ENCODE measurements at regions not wholly inside any gene's neighbourhood (a gene's known extent, or its start where the extent isn't known, plus 50 kb on each side); places are given as distances from the start of the nearest gene placed in this dataset.
"Not testable (repeated sequence)": the region's sequence is repeated elsewhere in the genome, so short reads cannot be mapped to it uniquely, and the experiment has no call there.

DNA sequence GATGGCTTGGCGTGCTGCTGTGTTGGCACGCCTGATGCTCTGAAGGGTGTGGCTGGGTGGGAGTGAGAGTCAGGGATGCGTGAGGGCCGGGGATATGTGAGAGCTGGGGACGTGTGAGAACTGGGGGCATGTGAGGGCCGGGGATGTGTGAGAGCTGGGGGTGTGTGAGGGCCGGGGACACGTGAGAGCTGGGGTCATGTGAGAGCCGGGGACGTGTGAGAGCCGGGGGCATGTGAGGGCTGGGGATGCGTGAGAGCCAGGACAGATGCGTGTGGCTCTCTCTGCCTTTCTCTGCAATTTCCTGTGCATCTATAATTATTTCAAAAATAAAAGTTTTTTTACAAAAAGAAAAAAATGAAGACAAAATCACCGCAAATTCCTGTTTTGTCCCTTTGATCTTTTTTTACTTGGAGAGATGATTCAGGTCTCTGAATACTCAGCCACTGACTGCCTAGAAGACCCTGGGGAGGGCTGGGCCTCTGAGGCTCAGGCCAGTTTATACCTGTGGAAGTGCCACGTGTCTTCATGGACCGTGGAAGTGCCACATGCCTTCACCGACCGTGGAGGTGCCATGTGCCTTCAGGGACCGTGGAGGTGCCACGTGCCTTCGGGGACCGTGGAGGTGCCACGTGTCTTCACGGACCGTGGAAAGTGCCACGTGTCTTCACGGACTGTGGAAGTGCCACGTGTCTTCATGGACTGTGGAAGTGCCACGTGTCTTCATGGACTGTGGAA lies 170.4 kb downstream of the LAT start:
- not testable (repeated sequence) for H3K27ac ChIP-seq (ENCODE audit: low read depth, low read length); H3K27me3 ChIP-seq (ENCODE audit: control insufficient read depth in 1 of 2, insufficient read depth in 2 of 2, low read length in 2 of 2); H3K4me3 ChIP-seq (ENCODE audit: low read depth in 1 of 2, low read length in 2 of 2); H3K9ac ChIP-seq (ENCODE audit: low read length); H3K36me3 ChIP-seq (ENCODE audit: insufficient read depth, low read length); H3K9me3 ChIP-seq (ENCODE audit: low read length)
- H3K4me1 ChIP-seq (ENCODE audit: insufficient read depth, low read length) = peaks cover 17% of the 10 kb centered on the region

DNA sequence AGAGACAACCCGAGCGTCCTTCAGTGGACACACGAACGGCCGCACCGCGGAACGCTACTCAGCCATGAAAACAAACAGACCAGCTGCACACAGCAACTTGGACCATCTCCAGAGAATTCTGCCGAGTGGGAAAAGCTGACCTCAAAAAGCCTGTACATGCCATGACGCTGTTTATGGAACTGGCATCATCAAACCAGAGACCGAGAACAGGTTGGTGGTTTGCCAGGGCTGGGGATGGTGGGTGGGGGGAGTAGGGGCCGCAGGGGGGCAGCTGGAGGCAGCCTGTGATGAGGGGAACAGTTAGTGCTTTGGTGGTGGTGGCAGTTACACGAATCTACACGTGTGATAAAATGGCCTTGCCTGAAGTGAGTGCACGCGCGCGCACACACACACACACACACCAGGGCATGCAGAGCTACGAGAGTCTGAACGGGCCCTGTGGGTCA lies 169.8 kb downstream of the LAT start:
- Histone ChIP-seq H3K27ac (ENCODE audit: low read depth, low read length) (no peak overlapping the region), H3K4me3 (ENCODE audit: low read depth in 1 of 2, low read length in 2 of 2) (no peak overlapping the region), H3K9ac (ENCODE audit: low read length) (no peak overlapping the region)

DNA sequence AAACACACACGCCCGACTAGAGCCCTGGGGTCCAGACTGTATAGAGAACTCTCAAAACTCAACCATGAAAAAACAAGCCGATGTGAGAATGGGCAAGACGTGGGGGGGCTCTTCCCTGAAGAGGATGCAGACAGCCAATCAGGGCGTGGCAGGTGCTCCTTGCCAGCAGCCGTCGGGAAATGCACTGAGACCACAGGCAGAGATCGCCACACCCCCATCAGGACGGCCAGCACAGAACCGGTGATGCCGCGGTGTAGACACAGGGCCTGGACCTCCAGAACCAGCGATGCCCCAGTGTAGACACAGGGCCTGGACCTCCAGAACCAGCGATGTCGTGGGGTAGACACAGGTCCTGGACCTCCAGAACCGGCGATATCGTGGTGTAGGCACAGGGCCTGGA lies 169.2 kb downstream of the LAT start:
- Histone ChIP-seq H3K36me3 (ENCODE audit: insufficient read depth, low read length) (no peaks in the 10 kb centered on the region), H3K4me3 (ENCODE audit: low read depth in 1 of 2, low read length in 2 of 2) (no peak overlapping the region), H3K4me1 (ENCODE audit: insufficient read depth, low read length) (peaks cover 17% of the 10 kb centered on the region), H3K9ac (ENCODE audit: low read length) (no peak overlapping the region), H3K27me3 (ENCODE audit: control insufficient read depth in 1 of 2, insufficient read depth in 2 of 2, low read length in 2 of 2) (no peaks in the 10 kb centered on the region), H3K9me3 (ENCODE audit: low read length) (no peaks in the 10 kb centered on the region), H3K27ac (ENCODE audit: low read depth, low read length) (no peak overlapping the region)

More for the DNA sequence above, 169.8 kb downstream of the LAT start:
- Histone ChIP-seq H3K4me1 (ENCODE audit: insufficient read depth, low read length) (peaks cover 17% of the 10 kb centered on the region), H3K9me3 (ENCODE audit: low read length) (no peaks in the 10 kb centered on the region), H3K27me3 (ENCODE audit: control insufficient read depth in 1 of 2, insufficient read depth in 2 of 2, low read length in 2 of 2) (no peaks in the 10 kb centered on the region), H3K36me3 (ENCODE audit: insufficient read depth, low read length) (no peaks in the 10 kb centered on the region)

DNA sequence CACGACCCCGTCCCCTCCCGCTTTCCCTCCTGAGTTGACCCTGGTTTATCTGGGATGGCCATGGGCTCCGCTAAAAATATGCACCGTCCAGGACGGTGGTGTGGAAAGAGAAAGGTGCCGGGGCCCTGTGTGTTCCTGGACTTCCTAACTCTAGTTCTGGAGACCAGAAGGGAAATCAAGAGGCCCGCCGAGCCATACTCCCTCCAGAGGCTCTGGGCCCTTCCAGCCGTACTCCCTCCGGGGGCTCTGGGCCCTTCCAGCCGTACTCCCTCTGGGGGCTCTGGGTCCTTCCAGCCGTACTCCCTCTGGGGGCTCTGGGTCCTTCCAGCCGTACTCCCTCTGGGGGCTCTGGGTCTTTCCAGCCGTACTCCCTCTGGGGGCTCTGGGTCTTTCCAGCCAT lies 168.5 kb downstream of the LAT start:
- H3K9ac ChIP-seq (ENCODE audit: low read length); H3K36me3 ChIP-seq (ENCODE audit: insufficient read depth, low read length); H3K27ac ChIP-seq (ENCODE audit: low read depth, low read length): not testable (repeated sequence)

DNA sequence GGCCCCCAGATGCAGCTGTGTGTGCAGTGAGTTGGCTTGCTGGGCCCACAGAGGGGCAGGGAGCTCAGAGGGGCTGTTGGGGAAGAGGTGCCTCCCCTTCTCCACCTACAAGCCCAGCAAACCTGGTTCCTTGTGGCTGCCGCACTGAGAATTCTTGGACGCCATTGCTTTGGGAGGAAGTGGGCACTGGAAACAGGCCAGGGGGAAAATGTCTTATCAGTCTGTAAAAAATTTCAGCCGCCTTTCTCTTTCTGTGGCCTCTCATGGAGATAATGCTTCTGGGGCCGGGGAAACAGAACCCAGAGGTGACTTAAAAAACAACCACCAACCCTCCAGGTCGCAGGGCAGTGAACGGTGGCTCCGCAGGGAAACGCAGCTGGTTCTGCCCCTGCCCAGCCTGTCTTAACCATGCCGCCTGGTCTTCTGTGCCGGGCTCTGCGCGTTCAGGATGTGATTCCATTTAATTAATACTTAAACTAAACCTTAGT lies 167.7 kb downstream of the LAT start:
- not testable (repeated sequence) for H3K9me3 ChIP-seq (ENCODE audit: low read length); H3K27me3 ChIP-seq (ENCODE audit: control insufficient read depth in 1 of 2, insufficient read depth in 2 of 2, low read length in 2 of 2); H3K36me3 ChIP-seq (ENCODE audit: insufficient read depth, low read length); H3K4me3 ChIP-seq (ENCODE audit: low read depth in 1 of 2, low read length in 2 of 2); H3K27ac ChIP-seq (ENCODE audit: low read depth, low read length); H3K9ac ChIP-seq (ENCODE audit: low read length)
- peaks cover 11% of the 10 kb centered on the region for H3K4me1 ChIP-seq (ENCODE audit: insufficient read depth, low read length)

More for the DNA sequence above, 168.5 kb downstream of the LAT start:
- H3K4me1 ChIP-seq (ENCODE audit: insufficient read depth, low read length) = peaks cover 17% of the 10 kb centered on the region
- not testable (repeated sequence) for H3K4me3 ChIP-seq (ENCODE audit: low read depth in 1 of 2, low read length in 2 of 2); H3K27me3 ChIP-seq (ENCODE audit: control insufficient read depth in 1 of 2, insufficient read depth in 2 of 2, low read length in 2 of 2); H3K9me3 ChIP-seq (ENCODE audit: low read length)

DNA sequence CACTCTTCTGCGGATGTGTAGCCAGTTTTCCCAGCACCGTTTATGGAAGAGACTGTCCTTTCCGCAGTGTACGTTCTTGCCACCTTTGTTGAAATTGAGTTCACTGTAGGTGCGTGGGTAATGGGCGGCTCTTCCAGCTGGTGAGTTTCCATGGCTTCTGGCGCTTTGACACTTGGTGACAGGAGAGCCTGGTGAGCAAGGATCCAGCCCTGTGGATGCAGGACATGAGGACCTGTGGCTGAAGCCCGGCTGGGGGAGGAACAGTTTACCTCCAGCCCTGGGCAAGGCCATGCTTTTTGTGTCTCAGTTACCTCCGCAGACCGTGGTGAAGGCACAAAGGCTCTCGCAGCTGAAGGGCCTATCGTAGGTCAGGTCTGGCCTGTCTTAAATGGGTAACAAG lies 166.5 kb downstream of the LAT start:
- H3K27me3 ChIP-seq (ENCODE audit: control insufficient read depth in 1 of 2, insufficient read depth in 2 of 2, low read length in 2 of 2) = no peaks in the 10 kb centered on the region
- H3K9me3 ChIP-seq (ENCODE audit: low read length) = no peaks in the 10 kb centered on the region
- no peaks in the 10 kb centered on the region for H3K36me3 ChIP-seq (ENCODE audit: insufficient read depth, low read length)
- no peak overlapping the region for H3K27ac ChIP-seq (ENCODE audit: low read depth, low read length)
- H3K9ac ChIP-seq (ENCODE audit: low read length) = no peak overlapping the region
- H3K4me3 ChIP-seq (ENCODE audit: low read depth in 1 of 2, low read length in 2 of 2) = no peak overlapping the region
- peaks cover 7% of the 10 kb centered on the region for H3K4me1 ChIP-seq (ENCODE audit: insufficient read depth, low read length)

DNA sequence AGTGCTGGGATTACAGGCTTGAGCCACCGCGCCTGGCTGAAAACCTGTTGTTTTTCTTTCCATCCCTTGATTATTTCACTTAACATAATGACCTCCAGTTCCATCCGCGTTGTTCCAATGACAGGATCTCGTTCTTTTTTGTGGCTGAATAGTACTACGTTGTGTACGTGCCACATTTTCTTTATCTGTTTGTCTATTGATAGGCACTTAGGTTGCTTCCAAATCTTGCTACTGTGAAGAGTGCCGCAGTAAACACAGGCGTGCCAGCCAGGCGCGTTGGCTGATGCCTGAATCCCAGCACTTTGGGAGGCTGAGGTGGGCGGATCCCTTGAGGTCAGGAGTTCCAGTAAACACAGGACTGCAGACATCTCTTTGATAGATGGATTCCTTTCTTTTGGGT lies 165.1 kb downstream of the LAT start:
- not testable (repeated sequence) for H3K27me3 ChIP-seq (ENCODE audit: control insufficient read depth in 1 of 2, insufficient read depth in 2 of 2, low read length in 2 of 2); H3K36me3 ChIP-seq (ENCODE audit: insufficient read depth, low read length); H3K4me1 ChIP-seq (ENCODE audit: insufficient read depth, low read length); H3K9ac ChIP-seq (ENCODE audit: low read length); H3K9me3 ChIP-seq (ENCODE audit: low read length); H3K4me3 ChIP-seq (ENCODE audit: low read depth in 1 of 2, low read length in 2 of 2); H3K27ac ChIP-seq (ENCODE audit: low read depth, low read length)

DNA sequence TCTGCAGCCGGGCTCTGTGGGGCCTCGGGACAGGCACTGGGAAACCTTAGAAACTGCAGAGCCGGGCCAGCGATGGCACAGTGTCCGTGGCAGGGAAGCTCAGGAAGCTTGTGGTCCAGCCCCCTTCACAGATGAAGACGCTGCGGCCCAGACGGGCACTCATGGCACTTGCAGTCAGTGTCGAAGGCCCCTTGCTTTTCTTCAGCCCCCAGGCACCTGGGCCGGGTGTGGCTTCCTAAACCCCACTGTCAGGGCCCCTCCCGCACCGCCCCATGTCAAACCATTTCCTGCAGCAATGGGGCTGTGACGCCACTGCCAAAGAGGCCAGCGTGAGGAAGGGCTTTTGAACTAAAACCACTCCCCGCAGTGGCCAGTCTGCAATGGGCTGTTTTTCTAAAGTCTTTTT lies 164.0 kb downstream of the LAT start:
- Histone ChIP-seq H3K9ac (ENCODE audit: low read length) (no peak overlapping the region), H3K4me3 (ENCODE audit: low read depth in 1 of 2, low read length in 2 of 2) (no peak overlapping the region), H3K4me1 (ENCODE audit: insufficient read depth, low read length) (no peaks in the 10 kb centered on the region), H3K27ac (ENCODE audit: low read depth, low read length) (no peak overlapping the region), H3K36me3 (ENCODE audit: insufficient read depth, low read length) (no peaks in the 10 kb centered on the region), H3K9me3 (ENCODE audit: low read length) (no peaks in the 10 kb centered on the region), H3K27me3 (ENCODE audit: control insufficient read depth in 1 of 2, insufficient read depth in 2 of 2, low read length in 2 of 2) (no peaks in the 10 kb centered on the region)

DNA sequence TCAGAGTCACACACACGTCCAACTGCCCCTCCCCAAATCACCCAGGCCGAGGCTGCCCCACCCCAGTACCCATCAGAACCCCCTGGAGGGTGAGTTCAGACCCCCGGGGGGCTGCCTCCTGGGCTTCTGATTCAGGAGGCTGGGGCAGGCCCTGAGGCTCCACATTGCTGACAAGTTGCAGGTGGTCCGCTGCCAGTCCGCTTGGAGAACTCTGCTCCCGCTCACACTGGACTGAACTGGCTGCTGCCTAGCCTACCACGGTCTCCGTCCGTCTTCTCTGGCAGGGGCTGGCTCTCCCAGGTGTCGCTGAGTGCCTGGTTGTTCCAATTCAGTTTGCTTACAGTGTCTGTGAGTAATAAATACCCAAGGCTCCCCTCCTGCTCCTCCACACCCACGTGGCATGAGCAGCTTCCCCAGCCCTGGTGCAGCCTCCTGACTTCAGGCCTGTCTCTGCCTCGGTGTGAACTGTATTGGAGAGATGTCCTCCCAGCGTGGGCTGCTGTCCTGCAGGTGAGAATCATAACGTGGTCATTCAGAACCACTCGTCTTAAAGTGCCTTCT lies 163.4 kb downstream of the LAT start:
- H3K9me3 ChIP-seq (ENCODE audit: low read length) = no peaks in the 10 kb centered on the region
- H3K27ac ChIP-seq (ENCODE audit: low read depth, low read length) = no peak overlapping the region
- H3K36me3 ChIP-seq (ENCODE audit: insufficient read depth, low read length) = no peaks in the 10 kb centered on the region
- no peaks in the 10 kb centered on the region for H3K27me3 ChIP-seq (ENCODE audit: control insufficient read depth in 1 of 2, insufficient read depth in 2 of 2, low read length in 2 of 2)
- H3K4me3 ChIP-seq (ENCODE audit: low read depth in 1 of 2, low read length in 2 of 2) = no peak overlapping the region
- H3K4me1 ChIP-seq (ENCODE audit: insufficient read depth, low read length) = no peaks in the 10 kb centered on the region
- H3K9ac ChIP-seq (ENCODE audit: low read length) = no peak overlapping the region

DNA sequence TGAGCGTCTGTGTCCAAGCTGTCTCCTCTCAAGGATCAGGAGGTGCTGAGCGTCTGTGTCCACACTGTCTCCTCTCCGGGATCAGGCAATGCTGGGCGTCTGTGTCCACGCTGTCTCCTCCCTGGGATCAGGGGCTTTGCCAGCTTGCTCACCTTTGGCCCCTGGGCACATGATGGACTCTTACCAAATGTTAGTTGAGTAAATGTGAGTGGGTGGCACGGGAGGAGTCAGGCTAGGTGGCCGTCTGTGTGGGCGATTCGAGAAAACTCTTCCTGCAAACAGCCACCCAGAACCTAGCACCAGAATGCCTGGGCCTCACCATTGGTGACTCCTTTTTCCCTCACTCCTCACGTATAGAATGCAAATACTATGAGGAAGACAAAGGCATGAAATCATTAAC lies 162.9 kb downstream of the LAT start:
- not testable (repeated sequence) for H3K4me1 ChIP-seq (ENCODE audit: insufficient read depth, low read length); H3K36me3 ChIP-seq (ENCODE audit: insufficient read depth, low read length); H3K9me3 ChIP-seq (ENCODE audit: low read length); H3K27ac ChIP-seq (ENCODE audit: low read depth, low read length); H3K27me3 ChIP-seq (ENCODE audit: control insufficient read depth in 1 of 2, insufficient read depth in 2 of 2, low read length in 2 of 2); H3K4me3 ChIP-seq (ENCODE audit: low read depth in 1 of 2, low read length in 2 of 2); H3K9ac ChIP-seq (ENCODE audit: low read length)

DNA sequence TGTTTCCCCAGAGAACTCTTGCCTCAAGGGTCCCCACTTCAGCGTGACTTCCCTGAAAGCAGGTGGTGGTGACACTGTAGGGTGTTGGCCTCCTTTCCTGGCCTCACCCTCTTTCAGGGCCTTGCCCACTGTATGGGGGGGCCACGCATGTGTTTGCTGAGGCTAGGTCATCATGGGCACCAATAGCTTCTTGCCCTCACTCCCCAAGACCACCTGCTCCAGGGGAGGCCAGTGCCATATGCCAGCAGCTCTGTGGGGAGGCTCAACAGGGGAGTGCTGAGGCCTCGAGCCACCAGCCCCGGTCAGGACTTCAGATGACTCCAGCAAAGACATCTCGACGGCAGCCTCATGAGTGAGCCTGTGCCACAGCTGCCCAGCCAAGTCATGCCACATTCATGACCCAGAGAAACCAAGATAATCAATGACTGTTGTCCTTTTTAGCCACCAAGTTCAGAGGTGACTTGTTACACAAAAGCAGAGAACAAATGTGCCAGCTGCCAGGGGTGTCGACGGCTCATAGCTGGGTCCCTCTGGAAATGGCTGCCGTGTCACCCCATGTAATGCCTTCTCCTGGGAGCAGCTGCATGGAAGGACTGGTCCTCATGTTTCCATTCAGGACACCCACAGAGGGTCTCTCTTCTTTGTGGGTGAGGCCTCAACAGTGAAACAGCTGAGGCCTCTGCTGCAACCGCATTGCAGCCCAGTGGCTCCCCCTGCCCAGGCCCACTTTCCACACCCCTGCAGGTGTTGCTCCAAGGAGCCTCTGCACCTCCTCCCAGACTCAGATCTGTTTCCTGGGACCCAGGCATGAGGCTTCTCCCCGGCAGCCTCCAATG lies 162.2 kb downstream of the LAT start:
- not testable (repeated sequence) for H3K9ac ChIP-seq (ENCODE audit: low read length); H3K9me3 ChIP-seq (ENCODE audit: low read length); H3K36me3 ChIP-seq (ENCODE audit: insufficient read depth, low read length); H3K4me1 ChIP-seq (ENCODE audit: insufficient read depth, low read length); H3K27me3 ChIP-seq (ENCODE audit: control insufficient read depth in 1 of 2, insufficient read depth in 2 of 2, low read length in 2 of 2); H3K27ac ChIP-seq (ENCODE audit: low read depth, low read length); H3K4me3 ChIP-seq (ENCODE audit: low read depth in 1 of 2, low read length in 2 of 2)

Measured in muscle layer of colon (tissue), 2 donors.